ENCODE measurements at regions not wholly inside any gene's neighbourhood (a gene's known extent, or its start where the extent isn't known, plus 50 kb on each side); places are given as distances from the start of the nearest gene placed in this dataset.

- no peak for DNase-seq (ENCODE audit: insufficient read length, low spot score)
- no peak for TF ChIP-seq CTCF (IDR thresholded peaks at IDR 0.05; ENCODE audit: insufficient read depth, missing control alignments)
- FAIRE-seq = no peak
These were observed 1722.5 kb upstream of the ACO1 start for GRCh38 chr9:30661925-30662324.

GRCh38 chr9:30670805-30671562, 1713.5 kb upstream of the ACO1 start:
- DNase-seq (ENCODE audit: insufficient read length, low spot score) = no peak
- FAIRE-seq = no peak
- TF ChIP-seq CTCF (IDR thresholded peaks at IDR 0.05; ENCODE audit: insufficient read depth, missing control alignments) = no peak

- DNase-seq (ENCODE audit: insufficient read length, low spot score) = no peak
- no peak for TF ChIP-seq CTCF (IDR thresholded peaks at IDR 0.05; ENCODE audit: insufficient read depth, missing control alignments)
- FAIRE-seq = no peak
These were observed 1711.3 kb upstream of the ACO1 start for GRCh38 chr9:30673132-30673531.

GRCh38 chr9:30676651-30677050, 1707.8 kb upstream of the ACO1 start:
- DNase-seq (ENCODE audit: insufficient read length, low spot score) (no peak), FAIRE-seq (peak; percentile 69)
- no peak for TF ChIP-seq CTCF (IDR thresholded peaks at IDR 0.05; ENCODE audit: insufficient read depth, missing control alignments)

- TF ChIP-seq CTCF (IDR thresholded peaks at IDR 0.05; ENCODE audit: insufficient read depth, missing control alignments) = no peak
- DNase-seq (ENCODE audit: insufficient read length, low spot score) = no peak
- FAIRE-seq = no peak
These were observed 1707.2 kb upstream of the ACO1 start for GRCh38 chr9:30677221-30677620.

- no peak for TF ChIP-seq CTCF (IDR thresholded peaks at IDR 0.05; ENCODE audit: insufficient read depth, missing control alignments)
- DNase-seq (ENCODE audit: insufficient read length, low spot score) = no peak
- FAIRE-seq = no peak
These were observed 1695.6 kb upstream of the ACO1 start for GRCh38 chr9:30688801-30689200.

- DNase-seq (ENCODE audit: insufficient read length, low spot score) (no peak), FAIRE-seq (no peak)
- TF ChIP-seq CTCF (IDR thresholded peaks at IDR 0.05; ENCODE audit: insufficient read depth, missing control alignments) = no peak
These were observed 1686.5 kb upstream of the ACO1 start for GRCh38 chr9:30697958-30698357.

Measured in D721Med (cell line).